Adrenal gland (tissue), 9 donors: ENCODE measurements at regions not wholly inside any gene's neighbourhood (a gene's known extent, or its start where the extent isn't known, plus 50 kb on each side); places are given as distances from the start of the nearest gene placed in this dataset.

Source experiments
- DNase-seq, 7 donors: peaks; one replicate each; pipeline ENCODE4 v3.0.0-alpha.2; 2019 to 2020
- H3K27ac ChIP-seq, 5 donors: fragments of 200-600 bp; sonication (generic) in 4 of 5; 1 replicate in 3 of 5; 2 replicates in 2 of 5; pipeline versions ENCODE4 v1.5.1 to v1.8.0; 2016 to 2020; ENCODE audit warnings: mild to moderate bottlenecking in 1 of 5
- H3K27me3 ChIP-seq: fragments of 200-600 bp; 2 replicates; pipeline ENCODE4 v1.8.0; 2021
- H3K36me3 ChIP-seq, 2 donors: fragments of 200-600 bp; replicated peaks in 1 of 2; 1 replicate in 1 of 2; 2 replicates in 1 of 2; pipeline versions ENCODE4 v1.5.1 to v1.8.0; 2018 to 2022
- H3K4me1 ChIP-seq, 2 donors: fragments of 200-600 bp; replicated peaks in 1 of 2; 1 replicate in 1 of 2; 2 replicates in 1 of 2; pipeline versions ENCODE4 v1.5.1 to v1.8.0; 2018 to 2021
- H3K4me3 ChIP-seq, 4 donors: fragments of 200-600 bp; sonication (generic) in 3 of 4; one replicate each; pipeline ENCODE4 v1.5.1; 2016 to 2018
- H3K9me3 ChIP-seq, 3 donors: fragments of 200-600 bp; sonication (generic) in 1 of 3; replicated peaks in 1 of 3; 1 replicate in 2 of 3; 2 replicates in 1 of 3; pipeline versions ENCODE4 v1.5.1 to v1.8.0; 2016 to 2021
- CTCF ChIP-seq, 6 experiments: fragments of 450-650 bp in 4 of 6; fragments of 200-600 bp in 2 of 6; sonication (generic) in 1 of 6; IDR thresholded peaks; 1 replicate in 5 of 6; 2 replicates in 1 of 6; pipeline versions ENCODE4 v1.5.1 to v1.8.0; 2016 to 2021; ENCODE audit warnings: antibody characterized with exemption in 6 of 6, mild to moderate bottlenecking in 2 of 6, moderate library complexity in 1 of 6
- POLR2A ChIP-seq, 2 donors: fragments of 450-650 bp; IDR thresholded peaks; one replicate each; pipeline ENCODE4 v1.6.1; 2017; ENCODE audit warnings: antibody characterized with exemption in 2 of 2, mild to moderate bottlenecking in 2 of 2, moderate library complexity in 1 of 2
- WGBS, 4 donors: extraction: QIAGEN DNeasy Blood & Tissue Kit in 2 of 4; methylation state at CpG; one replicate each; pipeline versions ENCODE4 v1.1.5 to v1.1.7; 2013 to 2017; 5-methylcytosine and 5-hydroxymethylcytosine counted together
- intact Hi-C, 2 donors: fragments of 100-400 bp; cut with DNase I; formaldehyde crosslinking; loops; one replicate each; pipeline versions ENCODE4 v1.14.1 to v1.15.0; 2022 to 2023
- donor health status: healthy with polysubstance abuse.
- donor health status: Bipolar disorder and iron deficiency.
- donor health status: DM: yes; HTN: yes; CAD: no.
- donor health status: DM: no; HTN: no; CAD: no.
- donor health status: DM: no; HTN: no; CAD: no.

GRCh38 chr1:234885601-234886000 lies 243.0 kb downstream of the TOMM20 start:
- 70 to 87% (median 77%) methylated on average over 6 to 8 of the region's 8 CpGs for WGBS, 4 donors
- TF ChIP-seq POLR2A (IDR thresholded peaks at IDR 0.05) = no peak
- TF ChIP-seq CTCF (IDR thresholded peaks at IDR 0.05) = no peak
- intact Hi-C loops = loop anchor here in 1 of 2 donors (10.0 kb wide), 1 partner anchor 161 kb away; no protein-coding TSS in a partner anchor

GRCh38 chr1:234884701-234885100 lies 243.9 kb downstream of the TOMM20 start:
- peak overlapping the region in 1 of 5 donors; percentile 97 for H3K27ac ChIP-seq
- TF ChIP-seq POLR2A (IDR thresholded peaks at IDR 0.05) (no peak), CTCF (IDR thresholded peaks at IDR 0.05) (no peak)
- no peaks in the 10 kb centered on the region for H3K36me3 ChIP-seq
- DNase-seq = peak in 1 of 7 donors; percentile 12
- intact Hi-C loops = loop anchor here in 1 of 2 donors (10.0 kb wide), 1 partner anchor 160 kb away; no protein-coding TSS in a partner anchor
- H3K4me3 ChIP-seq = no peak overlapping the region
- H3K9me3 ChIP-seq = no peaks in the 10 kb centered on the region
- peaks cover 20 to 32% of the 10 kb centered on the region in 2 donors for H3K4me1 ChIP-seq
- no peaks in the 10 kb centered on the region for H3K27me3 ChIP-seq

More at GRCh38 chr1:234885601-234886000, 243.0 kb downstream of the TOMM20 start:
- H3K4me1 ChIP-seq = peaks cover 20 to 32% of the 10 kb centered on the region in 2 donors
- DNase-seq = peak in 1 of 7 donors; percentile 33
- no peaks in the 10 kb centered on the region for H3K27me3 ChIP-seq
- H3K4me3 ChIP-seq = no peak overlapping the region
- H3K9me3 ChIP-seq = no peaks in the 10 kb centered on the region
- H3K27ac ChIP-seq = peak overlapping the region in 4 of 5 donors; percentile 82 to 97 (median 88)
- no peaks in the 10 kb centered on the region for H3K36me3 ChIP-seq

GRCh38 chr1:234884006-234884405 lies 244.6 kb downstream of the TOMM20 start:
- no peak for TF ChIP-seq POLR2A (IDR thresholded peaks at IDR 0.05)
- TF ChIP-seq CTCF (IDR thresholded peaks at IDR 0.05) = no peak
- no peaks in the 10 kb centered on the region for H3K36me3 ChIP-seq
- no peak overlapping the region for H3K27ac ChIP-seq
- intact Hi-C loops = loop anchor here in 1 of 2 donors (10.0 kb wide), 1 partner anchor 159 kb away; no protein-coding TSS in a partner anchor
- H3K4me1 ChIP-seq = peaks cover 20 to 32% of the 10 kb centered on the region in 2 donors
- H3K4me3 ChIP-seq = no peak overlapping the region
- WGBS, 4 donors = 96 to 98% (median 97%) methylated on average over 6 of the region's 6 CpGs
- peak in 1 of 7 donors; percentile 6 for DNase-seq
- no peaks in the 10 kb centered on the region for H3K27me3 ChIP-seq
- no peaks in the 10 kb centered on the region for H3K9me3 ChIP-seq

GRCh38 chr1:234882898-234883297 lies 245.7 kb downstream of the TOMM20 start:
- Histone ChIP-seq H3K27me3 (no peaks in the 10 kb centered on the region), H3K4me1 (peaks cover 20 to 32% of the 10 kb centered on the region in 2 donors), H3K4me3 (no peak overlapping the region), H3K9me3 (no peaks in the 10 kb centered on the region), H3K27ac (no peak overlapping the region), H3K36me3 (no peaks in the 10 kb centered on the region)
- peak in 1 of 7 donors; percentile 9 for DNase-seq
- intact Hi-C loops = loop anchor here in 1 of 2 donors (10.0 kb wide), 1 partner anchor 158 kb away; no protein-coding TSS in a partner anchor
- TF ChIP-seq CTCF (IDR thresholded peaks at IDR 0.05) = no peak
- TF ChIP-seq POLR2A (IDR thresholded peaks at IDR 0.05) = no peak
- 93 to 100% (median 97%) methylated on average over 2 to 6 of the region's 6 CpGs for WGBS, 4 donors
